Bronchial epithelial cell (primary cell): ENCODE measurements at regions not wholly inside any gene's neighbourhood (a gene's known extent, or its start where the extent isn't known, plus 50 kb on each side); places are given as distances from the start of the nearest gene placed in this dataset.
A peak's percentile ranks its signal among the peaks of the same experiment; 100 is the strongest.
"Not testable (repeated sequence)": the region's sequence is repeated elsewhere in the genome, so short reads cannot be mapped to it uniquely, and the experiment has no call there.

ENCODE experiments used
- DNase-seq: peaks from one replicate; pipeline ENCODE4 v3.0.0-alpha.2; 2010; ENCODE audit warnings: low read depth
- FAIRE-seq: peaks from 2 replicates; lab custom pipeline; 2011; peaks lifted over from hg19 to GRCh38; lab: Jason Lieb, UNC
- H3K27me3 ChIP-seq: 2 replicates; pipeline ENCODE4 v1.5.1; 2011; ENCODE audit warnings: low read length; ENCODE audit not compliant: control insufficient read depth, insufficient read depth
- H3K36me3 ChIP-seq: 2 replicates; pipeline ENCODE4 v1.5.1; 2011; ENCODE audit warnings: low read length; ENCODE audit not compliant: control insufficient read depth, insufficient read depth
- H3K4me3 ChIP-seq: 2 replicates; pipeline ENCODE4 v1.5.1; 2011; ENCODE audit warnings: mild to moderate bottlenecking, low read depth, low read length, control low read depth
- TF ChIP-seq, protein P1 (sequence below): IDR thresholded peaks from 2 replicates; pipeline ENCODE4 v1.5.1; 2011; ENCODE audit warnings: mild to moderate bottlenecking, moderate library complexity, low read length, control low read depth, inconsistent platforms; ENCODE audit not compliant: insufficient read depth, severe bottlenecking

DNA sequence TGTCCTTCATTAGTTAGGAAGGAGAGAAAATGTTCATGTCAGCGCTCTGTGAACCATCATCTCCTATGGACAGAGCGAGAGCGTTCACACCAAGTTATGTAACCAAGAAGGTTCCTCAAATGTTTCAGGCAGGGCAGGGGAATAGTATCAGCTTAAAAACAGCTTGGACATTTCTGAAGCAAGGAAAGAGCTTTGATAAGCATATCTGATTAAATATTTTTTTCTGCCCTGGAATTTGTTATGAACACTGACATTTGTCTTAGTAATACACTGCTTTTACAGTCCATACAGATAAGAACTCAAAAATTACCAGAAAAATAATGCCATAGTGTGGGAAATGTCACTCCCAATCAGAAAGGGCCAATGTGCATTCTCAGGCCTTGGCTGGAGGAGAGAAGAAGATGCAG lies 66.3 kb upstream of the LIFR start:
- DNase-seq (no peak), FAIRE-seq (no peak)
- TF ChIP-seq, protein P1, sequence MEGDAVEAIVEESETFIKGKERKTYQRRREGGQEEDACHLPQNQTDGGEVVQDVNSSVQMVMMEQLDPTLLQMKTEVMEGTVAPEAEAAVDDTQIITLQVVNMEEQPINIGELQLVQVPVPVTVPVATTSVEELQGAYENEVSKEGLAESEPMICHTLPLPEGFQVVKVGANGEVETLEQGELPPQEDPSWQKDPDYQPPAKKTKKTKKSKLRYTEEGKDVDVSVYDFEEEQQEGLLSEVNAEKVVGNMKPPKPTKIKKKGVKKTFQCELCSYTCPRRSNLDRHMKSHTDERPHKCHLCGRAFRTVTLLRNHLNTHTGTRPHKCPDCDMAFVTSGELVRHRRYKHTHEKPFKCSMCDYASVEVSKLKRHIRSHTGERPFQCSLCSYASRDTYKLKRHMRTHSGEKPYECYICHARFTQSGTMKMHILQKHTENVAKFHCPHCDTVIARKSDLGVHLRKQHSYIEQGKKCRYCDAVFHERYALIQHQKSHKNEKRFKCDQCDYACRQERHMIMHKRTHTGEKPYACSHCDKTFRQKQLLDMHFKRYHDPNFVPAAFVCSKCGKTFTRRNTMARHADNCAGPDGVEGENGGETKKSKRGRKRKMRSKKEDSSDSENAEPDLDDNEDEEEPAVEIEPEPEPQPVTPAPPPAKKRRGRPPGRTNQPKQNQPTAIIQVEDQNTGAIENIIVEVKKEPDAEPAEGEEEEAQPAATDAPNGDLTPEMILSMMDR: no peak
- no peak overlapping the region for H3K4me3 ChIP-seq
- no peaks in the 10 kb centered on the region for H3K36me3 ChIP-seq
- H3K27me3 ChIP-seq: no peaks in the 10 kb centered on the region

DNA sequence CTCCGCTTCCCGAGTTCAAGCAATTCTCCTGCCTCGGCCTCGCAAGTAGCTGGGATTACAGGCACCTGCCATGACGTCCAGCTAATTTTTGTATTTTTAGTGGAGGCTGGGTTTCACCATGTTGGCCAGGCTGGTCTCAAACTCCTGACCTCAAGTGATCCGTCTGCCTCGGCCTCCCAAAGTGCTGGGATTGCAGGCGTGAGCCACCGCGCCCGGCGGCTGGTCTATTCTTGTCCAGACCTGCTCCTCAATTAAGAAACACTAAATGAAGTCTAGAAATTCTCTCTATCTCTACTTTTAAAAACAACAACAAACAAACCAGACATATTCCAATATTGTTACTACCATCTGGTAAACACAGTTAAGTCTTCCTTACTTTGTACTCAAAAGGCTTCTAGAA lies 68.1 kb upstream of the LIFR start:
- not testable (repeated sequence) for DNase-seq, H3K27me3 ChIP-seq, H3K4me3 ChIP-seq, FAIRE-seq, H3K36me3 ChIP-seq

DNA sequence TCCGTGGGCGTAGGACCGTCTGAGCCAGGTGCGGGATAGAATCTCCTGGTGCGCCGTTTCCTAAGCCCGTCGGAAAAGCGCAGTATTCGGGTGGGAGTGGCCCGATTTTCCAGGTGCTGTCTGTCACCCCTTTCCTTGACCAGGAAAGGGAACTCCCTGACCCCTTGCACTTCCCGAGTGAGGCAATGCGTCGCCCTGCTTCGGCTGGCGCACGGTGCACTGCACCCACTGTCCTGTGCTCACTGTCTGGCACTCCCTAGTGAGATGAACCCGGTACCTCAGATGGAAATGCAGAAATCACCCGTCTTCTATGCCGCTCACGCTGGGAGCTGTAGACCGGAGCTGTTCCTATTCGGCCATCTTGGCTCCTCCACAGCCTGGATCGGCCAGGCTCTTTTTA lies 74.9 kb upstream of the LIFR start:
- H3K4me3 ChIP-seq, H3K27me3 ChIP-seq, DNase-seq, FAIRE-seq, H3K36me3 ChIP-seq: not testable (repeated sequence)

DNA sequence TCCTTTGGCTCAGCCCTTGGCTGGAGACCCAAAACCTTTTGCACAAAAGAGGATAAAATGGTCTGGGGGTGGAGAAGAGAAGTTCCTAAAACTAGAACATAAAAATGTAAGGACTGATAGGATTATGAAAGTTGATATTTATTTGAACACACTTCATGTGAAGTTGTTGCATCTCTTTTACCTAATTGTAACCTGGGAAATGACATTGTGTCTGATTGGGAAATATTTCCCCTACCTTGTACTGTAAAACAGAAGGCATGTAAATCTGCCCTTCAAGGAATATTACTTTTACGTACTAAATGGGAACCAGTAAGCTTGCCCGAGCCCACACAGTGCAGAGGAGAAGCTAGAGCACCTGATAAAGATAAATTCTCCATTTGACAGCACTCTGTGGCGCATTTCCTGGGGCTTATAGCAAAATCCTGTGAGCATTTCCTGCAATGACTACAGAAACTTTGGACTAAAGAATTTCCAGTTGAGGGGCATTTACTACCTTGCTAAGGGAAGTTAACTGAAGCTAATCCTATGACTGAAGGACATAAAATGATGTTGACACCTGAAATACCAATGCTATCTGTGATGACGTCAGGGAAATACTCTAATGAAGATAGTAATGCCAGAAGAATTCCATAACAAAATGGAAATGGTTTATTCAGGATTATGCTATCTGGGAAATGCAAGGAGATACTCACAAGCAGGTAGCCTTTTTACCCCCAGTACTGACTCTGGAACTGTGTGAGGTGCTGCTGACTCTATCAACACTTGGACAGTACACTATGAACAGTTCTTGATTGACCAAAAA lies 78.3 kb upstream of the LIFR start:
- Histone ChIP-seq H3K4me3 (no peak overlapping the region), H3K27me3 (no peaks in the 10 kb centered on the region), H3K36me3 (no peaks in the 10 kb centered on the region)
- DNase-seq (peak; percentile 33), FAIRE-seq (no peak)
- TF ChIP-seq, protein P1: no peak

DNA sequence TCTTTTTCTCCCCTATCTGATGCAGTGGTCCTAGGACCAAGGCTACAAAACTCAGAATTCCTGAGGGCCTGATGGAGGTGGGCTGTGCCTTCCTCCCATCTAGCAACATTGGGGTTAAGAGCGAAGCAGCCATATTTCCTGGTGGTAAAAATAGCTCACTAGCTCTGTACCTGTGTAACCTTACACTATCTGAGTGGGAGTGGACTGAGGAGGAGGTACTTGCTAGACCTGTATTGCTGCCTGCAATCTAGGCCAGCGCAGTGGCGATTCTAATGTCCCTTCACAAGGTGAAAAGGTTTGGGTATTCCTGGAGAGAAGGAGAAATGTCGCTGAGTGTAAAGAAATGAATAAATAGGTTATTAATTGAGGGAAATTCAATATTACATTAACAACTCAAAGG lies 80.2 kb upstream of the LIFR start:
- TF ChIP-seq, protein P1: no peak
- FAIRE-seq (no peak), DNase-seq (peak; percentile 49)
- Histone ChIP-seq H3K27me3 (no peaks in the 10 kb centered on the region), H3K36me3 (no peaks in the 10 kb centered on the region), H3K4me3 (no peak overlapping the region)

DNA sequence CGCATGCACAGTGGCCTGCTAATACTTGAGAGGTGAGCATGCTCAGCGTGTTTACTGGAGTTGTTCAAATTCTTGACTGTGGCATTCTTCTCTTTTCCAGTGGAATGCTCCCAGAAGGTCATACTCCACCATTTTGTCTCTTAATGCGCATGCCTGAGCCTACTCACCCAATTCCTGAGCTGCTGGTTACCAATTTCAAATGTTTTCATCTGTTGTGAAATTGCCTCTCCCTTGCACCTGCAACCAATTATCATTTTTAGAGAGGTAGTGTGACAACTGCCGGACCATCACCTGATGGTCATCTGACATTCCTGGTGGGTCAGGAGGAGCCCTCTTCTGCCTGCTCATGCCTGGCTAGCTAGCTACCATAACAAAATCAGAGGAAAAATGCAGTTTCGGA lies 82.2 kb upstream of the LIFR start:
- FAIRE-seq (no peak), DNase-seq (no peak)
- TF ChIP-seq, protein P1: no peak
- Histone ChIP-seq H3K36me3 (no peaks in the 10 kb centered on the region), H3K27me3 (no peaks in the 10 kb centered on the region), H3K4me3 (no peak overlapping the region)
